Testis (tissue), 2 donors: ENCODE measurements at regions not wholly inside any gene's neighbourhood (a gene's known extent, or its start where the extent isn't known, plus 50 kb on each side); places are given as distances from the start of the nearest gene placed in this dataset.

Source experiments
- CTCF ChIP-seq, 3 experiments: fragments of 450-650 bp in 2 of 3; fragments of 200-600 bp in 1 of 3; sonication (generic) in 1 of 3; IDR thresholded peaks; one replicate each; pipeline ENCODE4 v1.5.1; 2016 to 2019; ENCODE audit warnings: antibody characterized with exemption in 3 of 3, mild to moderate bottlenecking in 2 of 3, moderate library complexity in 1 of 3
- POLR2A ChIP-seq: fragments of 450-650 bp; IDR thresholded peaks from one replicate; pipeline ENCODE4 v1.6.1; 2017; ENCODE audit warnings: antibody characterized with exemption, mild to moderate bottlenecking, moderate library complexity

GRCh38 chr18:1481577-1481976 lies 576.9 kb downstream of the ADCYAP1 start:
- no peak for TF ChIP-seq CTCF (IDR thresholded peaks at IDR 0.05)
- no peak for TF ChIP-seq POLR2A
